HG02870 (cell line): ENCODE measurements at regions not wholly inside any gene's neighbourhood (a gene's known extent, or its start where the extent isn't known, plus 50 kb on each side); places are given as distances from the start of the nearest gene placed in this dataset.

Source experiments
- ATAC-seq: cut with Tn5 transposase; IDR thresholded peaks from one replicate; pipeline ENCODE4 v1.9.1; 2021; ENCODE audit warnings: mild to moderate bottlenecking, moderate library complexity; ENCODE audit not compliant: unreplicated experiment

DNA sequence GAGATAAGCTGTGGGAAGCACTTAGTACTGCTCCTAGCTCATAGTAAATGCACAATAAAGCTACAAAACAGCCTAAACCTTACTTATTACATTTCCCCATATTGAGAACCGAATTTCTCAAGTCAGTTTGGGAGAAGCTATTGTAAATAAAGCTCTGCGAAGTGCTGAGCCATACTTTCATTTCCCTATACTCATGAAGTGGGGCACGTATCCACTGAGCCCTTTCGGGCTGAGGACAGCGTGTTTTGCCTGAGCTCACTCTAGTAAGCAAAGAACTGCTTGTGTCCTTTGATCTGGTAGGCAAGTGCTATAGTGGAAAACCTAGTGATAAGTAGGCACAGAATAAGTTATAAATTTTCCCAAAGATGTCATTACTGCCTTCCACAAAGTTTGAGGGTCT lies 165.0 kb downstream of the RSL24D1 start:
- ATAC-seq, result no peak

DNA sequence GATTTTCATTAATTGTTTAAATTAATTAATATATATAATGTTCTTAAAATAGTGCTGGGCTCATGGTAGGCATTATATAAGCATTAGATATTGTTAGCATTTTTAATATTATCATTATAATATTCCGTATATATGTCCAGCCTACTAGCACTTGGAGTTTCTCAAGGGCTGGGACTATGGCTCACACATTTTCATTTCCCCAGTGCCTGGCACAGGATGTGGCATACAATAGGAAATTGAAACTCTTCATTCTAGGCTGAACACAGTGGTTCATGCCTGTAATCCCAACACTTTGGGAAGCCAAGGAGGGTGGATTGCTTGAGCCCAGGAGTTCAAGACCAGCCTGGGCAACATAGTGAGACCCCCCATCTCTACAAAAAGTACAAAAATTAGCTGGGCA lies 170.4 kb downstream of the RSL24D1 start:
- ATAC-seq, result no peak

DNA sequence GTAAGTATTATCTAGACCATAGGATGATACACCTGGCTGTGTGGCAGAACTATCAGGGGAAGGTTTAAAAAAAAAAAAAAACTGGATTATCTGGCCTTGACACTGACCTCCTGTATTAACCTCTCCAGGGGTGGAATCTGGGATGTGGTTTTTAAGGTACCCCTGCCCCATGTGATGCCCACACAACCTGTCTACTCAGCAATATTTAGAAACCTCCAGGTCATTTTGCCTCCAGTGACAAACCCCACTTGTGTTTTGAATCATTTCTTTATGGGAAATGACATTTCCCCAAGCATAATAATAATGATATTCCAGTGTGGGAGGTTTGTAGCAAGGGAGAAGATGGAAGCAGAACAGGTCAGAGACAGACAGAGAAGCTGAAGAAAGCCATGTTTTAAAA lies 179.1 kb downstream of the RSL24D1 start:
- no peak for ATAC-seq

DNA sequence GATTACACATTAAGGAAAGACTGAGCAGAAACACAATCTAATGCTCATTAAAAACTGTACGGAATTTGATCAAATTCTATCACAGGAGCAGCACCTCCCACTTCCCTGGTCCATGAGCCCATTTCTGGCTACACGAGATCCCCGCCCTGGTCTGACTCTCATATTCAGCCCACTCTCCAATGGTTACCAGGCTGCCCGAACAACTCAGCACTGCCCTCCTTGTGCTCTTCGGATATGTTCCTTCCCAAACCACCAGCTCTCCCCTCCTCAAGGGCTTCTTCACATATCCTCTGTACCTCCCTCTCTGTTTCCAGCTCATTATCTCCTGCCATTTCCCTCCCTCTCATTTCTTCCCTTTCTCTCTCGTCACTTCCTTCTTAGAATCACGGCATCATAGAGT lies 180.5 kb downstream of the RSL24D1 start:
- ATAC-seq, result no peak

DNA sequence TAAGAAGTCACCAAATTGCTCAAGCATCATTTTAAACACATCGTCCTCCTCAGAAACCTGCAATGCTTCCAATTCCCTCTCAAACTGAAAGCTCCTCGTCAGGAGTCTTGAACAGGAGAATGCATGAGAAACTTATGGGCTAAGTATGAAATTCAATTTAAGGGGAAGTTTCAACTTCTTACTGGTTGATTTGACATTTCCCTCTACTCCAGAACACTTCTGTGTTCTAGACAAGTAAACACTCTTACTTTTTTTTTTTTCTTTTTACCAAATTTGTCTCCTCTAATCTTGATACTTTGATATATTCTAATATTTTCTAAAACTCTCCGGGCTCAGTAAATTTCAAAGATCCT lies 181.7 kb downstream of the RSL24D1 start:
- no peak for ATAC-seq

DNA sequence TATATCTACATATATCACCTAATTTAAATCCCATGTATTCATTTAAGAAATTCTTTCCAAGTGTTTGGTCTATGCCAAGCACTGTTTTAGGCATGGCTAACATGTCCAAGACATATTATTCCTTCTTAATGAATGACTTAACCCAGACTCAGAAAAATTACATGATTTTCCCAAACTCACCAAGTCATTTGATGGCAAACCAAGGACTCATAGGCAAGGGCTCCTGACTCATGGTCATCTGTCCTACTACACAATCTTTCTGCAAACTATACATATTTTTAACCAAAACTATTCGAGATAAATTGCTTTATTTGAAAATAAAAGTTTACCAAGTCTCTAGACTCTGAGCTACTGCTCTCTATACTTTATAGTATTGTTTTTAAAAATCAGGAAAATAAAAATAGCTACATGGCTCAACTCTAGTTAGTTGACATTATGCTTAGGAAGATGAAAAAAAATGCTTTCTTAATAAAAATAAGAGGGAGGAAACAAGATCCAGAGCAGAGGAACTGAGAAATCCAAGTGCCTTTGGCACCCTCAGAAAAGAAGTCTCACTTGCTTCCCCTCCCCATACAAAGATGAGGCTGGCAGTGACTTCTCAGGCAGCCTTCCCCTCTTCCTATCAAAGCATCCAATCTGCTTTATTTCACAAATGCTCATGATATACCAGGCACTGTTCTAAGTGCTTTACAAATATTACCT lies 182.2 kb downstream of the RSL24D1 start:
- no peak for ATAC-seq

DNA sequence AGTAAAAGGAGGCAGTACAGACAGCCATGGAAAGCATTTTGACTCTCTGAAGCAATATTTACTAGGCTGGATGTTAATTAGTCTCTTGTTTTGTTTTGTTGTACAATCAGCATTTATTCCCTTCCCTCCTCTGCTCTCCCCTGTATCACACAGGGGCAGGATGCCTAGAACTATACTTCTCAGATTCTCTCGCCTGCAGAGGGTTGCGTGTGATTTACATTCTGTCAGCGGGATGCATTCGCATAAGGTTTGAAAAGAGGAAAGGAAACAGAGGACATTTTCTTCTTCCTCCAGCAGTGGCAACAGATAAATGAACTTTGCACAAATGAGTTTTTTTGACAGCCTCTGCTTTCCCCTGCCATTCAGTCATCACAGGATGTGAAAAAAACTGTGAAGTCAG lies 188.3 kb downstream of the RSL24D1 start:
- ATAC-seq, result no peak

DNA sequence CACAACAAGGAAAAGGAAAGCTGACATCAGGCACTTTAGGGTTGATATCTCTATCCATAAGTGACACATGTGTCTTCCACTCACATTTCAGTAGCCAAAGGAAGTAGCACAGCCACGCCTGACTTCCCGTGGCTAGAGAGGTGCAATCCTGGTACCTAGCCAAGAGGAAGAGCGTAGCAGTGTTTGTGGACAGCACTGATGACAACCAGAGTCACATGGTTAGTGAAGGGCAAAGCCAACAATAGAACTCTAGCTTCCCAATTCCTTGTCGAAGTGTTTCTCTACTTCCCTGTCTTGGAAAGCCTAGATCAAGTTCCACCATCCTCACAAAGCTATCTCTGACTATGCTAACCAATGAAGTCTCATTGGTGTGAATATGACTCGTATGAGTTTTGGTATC lies 189.2 kb downstream of the RSL24D1 start:
- no peak for ATAC-seq

DNA sequence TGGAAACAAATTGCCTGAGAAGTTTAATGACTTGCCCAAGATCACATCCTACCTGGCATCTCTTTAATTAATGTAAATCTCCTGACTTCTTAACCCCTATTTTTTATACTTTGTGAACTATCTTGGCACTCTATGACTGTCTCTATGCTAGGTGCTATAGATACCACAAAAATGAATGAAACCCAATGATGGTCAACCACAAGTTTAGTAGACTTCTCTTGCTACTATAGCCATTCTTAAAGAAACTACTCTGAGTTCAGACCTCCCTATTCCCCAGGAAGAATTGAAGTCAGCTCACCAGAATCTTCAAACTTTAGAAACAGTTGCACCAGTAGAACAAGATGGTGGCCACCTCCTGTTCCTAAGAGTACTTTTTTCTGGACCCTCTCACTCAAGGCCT lies 191.1 kb downstream of the RSL24D1 start:
- no peak for ATAC-seq

DNA sequence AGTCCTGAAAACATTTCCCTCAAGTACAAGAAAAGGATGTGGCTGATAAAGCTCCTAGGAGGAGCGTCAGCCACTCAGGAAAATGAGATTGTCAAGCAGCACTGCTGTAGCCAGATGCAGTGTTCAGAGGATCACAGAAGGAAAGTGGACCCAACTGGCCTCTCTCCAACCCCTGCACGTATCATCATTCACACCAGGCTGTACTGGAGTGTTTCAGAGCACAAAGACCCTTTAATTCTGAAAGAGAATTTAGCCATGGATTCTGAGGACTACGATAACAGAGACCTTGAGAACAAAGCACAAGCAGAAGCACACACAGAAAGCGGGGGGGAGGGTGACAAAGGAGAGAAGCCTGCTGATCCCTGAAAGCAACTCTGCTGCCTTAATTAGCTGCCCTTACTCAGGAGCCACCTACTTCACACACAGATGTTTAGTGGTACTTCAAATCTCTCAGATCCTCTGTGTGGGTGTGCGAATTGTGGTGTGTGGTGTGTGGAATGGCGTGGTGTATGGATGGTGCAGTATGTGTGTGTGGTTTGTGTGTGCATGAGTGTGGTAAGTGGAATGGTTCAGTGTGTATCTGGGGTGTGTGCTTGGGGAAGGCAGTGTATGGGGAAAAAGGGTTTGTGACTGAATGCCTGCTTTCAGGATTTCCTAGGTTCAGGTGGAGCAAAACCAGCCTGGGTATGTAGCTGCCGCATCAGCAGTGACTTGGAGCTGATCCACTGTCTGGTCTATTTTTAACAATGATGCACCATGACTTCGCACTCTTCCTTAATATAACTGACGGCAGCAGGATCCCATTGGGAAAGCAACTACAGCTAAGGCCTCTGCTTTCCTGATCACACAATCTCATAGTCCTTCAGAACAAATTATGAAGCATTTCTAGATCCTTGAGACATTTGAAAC lies 192.5 kb downstream of the RSL24D1 start:
- ATAC-seq, result no peak

DNA sequence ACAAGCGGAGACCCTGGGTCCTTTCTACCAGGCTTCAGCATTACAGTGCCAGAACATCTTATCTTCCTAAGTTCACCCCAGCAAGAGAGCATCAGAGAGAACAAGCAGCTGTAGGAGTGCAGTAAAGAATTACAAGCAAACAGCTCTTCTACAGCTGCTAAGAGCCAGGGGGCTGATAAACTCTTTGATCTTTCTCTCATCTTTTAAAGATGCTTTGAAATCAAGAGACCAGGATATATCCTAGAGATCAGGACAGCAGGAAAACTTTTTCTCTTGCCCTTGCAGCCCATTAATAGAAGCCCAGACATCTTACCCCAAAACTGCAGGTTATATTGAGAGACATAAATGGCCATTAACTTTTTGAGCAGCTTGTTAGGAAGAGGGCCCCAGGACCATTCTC lies 198.1 kb downstream of the RSL24D1 start:
- ATAC-seq, result no peak

DNA sequence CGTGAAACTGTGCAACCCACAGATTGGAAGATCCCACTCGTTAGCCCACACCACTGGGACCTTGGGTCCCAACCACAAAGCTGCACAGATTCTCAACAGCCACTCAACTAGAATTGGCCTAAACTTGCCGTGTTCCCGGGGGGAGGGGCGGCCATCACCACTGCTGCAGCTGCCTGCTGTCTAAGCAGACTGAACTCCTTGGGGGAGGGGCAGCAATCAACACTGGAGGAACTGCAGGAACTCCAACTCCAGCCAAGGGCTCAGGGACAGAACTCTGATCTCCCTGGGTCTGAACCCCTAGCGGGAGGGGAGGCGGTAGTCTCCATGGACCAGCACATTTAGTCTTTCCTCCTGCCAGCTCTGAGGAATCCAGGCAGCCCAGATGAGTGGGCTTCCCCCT lies 205.9 kb downstream of the RSL24D1 start:
- no peak for ATAC-seq

DNA sequence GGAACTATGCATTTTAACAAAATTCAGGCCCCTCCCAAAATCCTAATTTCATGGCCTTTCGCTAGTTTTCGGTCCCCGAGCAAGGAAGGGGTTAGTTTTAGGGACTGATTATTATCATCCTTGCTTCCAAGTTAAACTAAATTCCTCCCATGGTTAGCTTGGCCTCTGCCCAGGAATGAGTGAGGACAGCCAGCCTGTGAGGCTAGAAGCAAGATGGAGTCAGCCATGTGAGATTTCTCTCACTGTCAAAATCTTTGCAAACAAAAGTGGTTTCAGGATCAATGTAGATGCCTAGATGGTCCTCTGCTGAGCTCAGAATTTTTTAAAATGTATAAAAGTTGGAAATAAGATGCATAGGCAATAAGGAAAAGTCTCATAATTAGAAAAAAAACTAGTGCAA lies 208.9 kb downstream of the RSL24D1 start:
- ATAC-seq, result no peak

DNA sequence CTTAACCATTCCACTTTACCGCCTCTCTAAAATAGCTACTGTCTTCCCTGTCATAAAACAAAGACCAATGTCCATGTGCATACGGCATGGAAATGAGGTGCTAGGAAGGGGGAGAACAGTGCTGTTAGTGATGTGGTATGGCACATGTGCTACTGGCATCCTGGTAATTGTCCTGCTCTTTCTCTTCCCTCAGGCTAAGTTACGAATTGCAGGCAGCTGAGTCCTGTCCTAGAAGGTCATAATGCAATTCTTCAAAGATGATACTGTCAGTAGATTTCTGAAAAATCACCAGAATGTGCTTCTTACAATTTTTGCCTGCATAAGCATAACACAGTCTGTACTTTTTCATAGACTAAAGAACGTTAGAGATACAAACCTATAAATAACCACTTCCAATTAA lies 216.8 kb downstream of the RSL24D1 start:
- no peak for ATAC-seq

DNA sequence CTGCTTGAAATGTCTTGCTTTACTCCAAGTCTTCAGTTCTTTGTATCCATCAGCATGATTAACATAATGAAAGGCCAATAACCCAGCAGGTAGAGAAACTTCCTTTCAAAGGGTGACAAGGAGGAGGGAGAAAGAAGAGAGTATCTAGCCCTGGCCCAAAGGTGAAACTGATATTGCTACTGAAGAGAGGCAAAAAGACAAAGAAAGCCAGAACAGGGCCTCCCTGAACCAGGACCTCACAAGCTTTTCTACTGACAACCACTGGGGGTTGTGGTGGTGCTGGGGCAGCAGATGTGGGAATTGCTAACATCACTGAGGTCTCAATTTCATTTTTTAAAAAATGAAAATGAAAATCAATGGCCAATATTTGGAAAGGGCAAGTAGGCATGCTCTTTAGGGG lies 234.1 kb downstream of the RSL24D1 start:
- ATAC-seq, result no peak

DNA sequence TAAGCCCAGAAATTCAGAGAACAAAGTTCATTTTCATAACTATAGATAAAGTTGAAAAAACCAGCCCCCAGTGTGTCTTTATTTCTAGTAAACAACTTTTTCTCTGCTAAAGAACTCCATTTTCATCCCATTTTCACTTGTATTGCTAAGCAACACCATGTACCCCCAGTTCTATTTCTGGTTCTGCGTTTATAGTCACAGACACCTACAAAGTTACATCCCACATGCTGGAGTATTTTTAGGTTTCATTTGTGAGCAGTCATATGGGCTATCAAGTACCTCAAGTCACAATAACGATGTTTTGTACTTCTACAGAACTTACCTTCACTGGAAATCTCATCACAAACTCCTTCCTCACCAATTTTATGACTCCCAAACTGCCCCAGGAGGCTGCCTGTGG lies 236.5 kb downstream of the RSL24D1 start:
- no peak for ATAC-seq

DNA sequence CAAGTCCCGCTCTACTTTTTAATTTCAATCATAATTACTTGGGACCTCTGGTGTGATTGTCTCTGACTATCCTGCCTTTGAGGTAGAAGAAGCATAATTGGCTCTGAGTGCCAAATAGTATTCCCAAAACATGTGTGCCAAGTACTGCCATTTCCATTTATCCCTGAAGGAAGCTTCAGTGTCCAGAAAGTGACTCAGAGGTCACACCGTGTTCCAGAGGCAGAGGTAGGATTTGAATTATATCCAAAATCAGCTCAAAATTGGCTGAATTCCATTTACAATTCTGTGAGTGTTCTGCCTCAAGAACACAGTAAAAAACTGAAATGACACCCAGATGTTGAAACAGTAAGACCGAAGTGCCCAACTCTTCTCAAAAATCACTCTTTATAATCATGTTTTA lies 255.3 kb downstream of the RSL24D1 start:
- ATAC-seq, result no peak

DNA sequence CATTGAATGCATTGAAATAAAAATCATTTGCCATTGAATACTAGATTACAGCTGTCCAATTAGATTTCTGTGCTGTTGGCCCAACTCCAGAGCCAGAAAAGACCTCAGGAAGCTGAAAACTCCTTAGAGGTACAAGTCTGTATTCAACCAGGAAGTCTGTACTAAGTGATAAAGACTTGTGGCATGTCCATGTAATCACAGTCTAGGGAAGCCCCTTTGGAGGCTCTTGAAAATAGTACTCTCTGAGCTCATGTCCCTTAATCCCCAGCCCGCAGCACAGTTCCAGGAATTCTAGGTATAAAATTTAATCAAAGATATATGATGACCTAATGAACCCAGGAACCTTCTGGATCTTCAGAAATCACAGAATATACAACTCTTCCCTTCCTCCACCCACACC lies 279.4 kb downstream of the RSL24D1 start:
- ATAC-seq, result no peak

DNA sequence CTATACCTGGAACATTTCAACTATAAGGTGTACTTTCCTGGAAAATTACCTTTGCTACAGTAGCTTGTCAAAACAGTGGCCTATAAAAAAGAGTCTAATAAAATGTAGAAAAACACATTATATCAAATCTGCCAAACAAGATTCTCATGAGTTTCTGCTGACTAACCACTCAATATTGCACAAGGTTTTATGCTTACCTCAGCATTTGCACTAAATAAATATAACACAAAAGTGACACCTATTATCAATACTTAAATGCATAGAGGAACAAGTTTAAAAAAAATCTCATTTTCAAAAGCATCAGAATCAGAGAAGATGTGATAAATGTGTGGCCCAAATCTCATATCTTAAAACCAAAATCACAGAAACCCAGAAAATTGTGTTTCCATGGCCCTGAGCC lies 281.4 kb downstream of the RSL24D1 start:
- no peak for ATAC-seq

DNA sequence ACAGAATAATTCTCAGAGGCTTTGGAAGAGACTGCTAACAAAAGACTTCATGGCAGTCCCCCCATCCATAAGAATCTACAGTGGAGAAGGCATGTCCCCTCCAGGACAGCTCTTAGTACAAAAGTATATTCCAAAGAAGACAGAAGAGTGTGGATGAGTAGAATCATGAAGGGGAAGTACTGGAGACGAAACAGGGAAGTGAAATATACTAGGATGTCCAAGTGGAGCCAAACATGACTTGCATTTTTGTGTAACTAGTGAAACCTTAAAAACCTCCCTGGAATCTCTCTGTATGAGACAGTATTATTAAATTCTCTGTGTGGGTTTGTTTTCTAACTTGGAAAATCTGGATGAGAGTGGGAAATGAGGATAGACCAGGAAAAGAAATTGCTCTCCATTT lies 312.4 kb downstream of the RSL24D1 start:
- no peak for ATAC-seq

DNA sequence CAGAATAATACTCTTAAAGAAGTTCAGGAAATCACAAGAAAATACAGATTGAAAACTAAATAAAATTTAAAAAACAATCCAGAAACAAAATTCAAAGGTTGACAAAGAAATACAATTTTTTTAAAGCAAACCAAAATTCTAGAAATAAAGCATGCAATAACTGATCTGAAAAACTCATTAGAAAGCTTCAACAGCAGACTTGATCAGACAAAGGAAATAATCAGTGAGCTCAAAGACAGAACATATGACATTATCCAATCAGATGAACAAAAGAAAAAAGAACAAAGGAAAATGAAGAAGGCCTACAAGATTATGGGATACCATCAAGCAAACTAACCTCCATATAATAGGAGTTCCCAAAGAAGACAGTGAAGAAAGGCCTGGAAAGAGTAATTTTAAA lies 336.8 kb downstream of the RSL24D1 start:
- ATAC-seq, result no peak

DNA sequence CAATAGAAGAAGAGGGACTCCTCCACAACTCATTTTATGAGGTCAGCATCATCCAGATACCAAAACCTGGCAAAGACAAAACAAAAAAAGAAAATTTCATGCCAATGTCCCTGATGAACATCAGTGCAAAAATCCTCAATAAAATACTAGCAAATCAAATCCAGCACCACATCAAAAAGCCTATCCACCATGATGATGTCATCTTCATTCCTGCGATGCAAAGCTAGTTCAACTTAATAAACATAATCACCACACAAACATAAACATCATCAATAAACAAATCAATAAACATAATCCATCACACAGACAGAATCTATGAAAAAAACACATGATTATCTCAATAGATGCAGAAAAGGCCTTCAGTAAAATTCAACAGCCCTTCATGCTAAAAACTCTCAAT lies 342.1 kb downstream of the RSL24D1 start:
- no peak for ATAC-seq

DNA sequence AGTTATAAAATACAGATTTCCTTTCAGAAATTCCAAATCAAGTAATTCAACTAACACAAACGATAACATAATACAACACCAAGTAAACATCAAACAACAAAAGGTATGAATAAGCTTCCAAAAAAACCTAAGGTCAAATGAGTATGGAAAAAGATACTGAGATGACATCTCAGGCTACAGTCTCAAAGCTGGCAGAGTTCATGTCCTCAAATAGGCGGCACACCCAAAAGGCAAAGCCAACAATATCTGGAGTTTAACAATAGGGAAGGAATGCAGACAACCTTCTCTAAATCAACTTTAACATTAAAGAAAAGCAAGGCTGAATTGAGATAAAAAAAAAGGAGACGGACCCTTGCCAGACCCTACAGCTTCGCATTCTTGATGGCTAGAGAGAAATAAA lies 346.6 kb downstream of the RSL24D1 start:
- no peak for ATAC-seq
